ENCODE measurements at regions not wholly inside any gene's neighbourhood (a gene's known extent, or its start where the extent isn't known, plus 50 kb on each side); places are given as distances from the start of the nearest gene placed in this dataset.

DNA sequence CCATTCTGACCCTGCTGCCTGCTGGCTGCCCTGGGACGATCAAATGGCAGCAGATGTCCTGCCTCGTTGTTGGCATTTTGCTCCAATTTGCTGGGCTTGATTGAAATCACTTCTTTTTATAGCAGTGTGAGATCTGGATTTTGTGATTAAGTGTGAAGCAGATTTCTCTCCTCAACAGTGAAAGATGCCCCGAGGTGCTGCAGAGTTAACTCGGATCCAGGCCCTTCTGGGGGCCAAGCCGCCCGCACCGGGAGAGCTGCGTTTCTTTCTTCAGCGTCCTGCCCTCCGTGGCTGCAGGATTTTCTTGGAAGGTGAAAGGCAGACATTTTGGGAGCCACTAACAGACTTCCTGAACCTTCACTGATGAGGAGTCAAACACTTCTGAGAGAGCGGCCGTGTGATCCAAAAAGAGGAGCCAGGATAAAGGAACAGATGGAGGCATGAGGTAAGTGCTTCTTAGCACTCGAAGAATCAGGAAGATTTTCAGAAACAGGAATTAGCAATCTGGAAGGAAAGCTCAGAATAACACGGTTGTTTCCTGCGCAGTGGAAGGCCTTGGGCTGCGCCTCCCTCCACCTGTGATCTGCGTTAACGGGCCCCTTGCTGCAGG lies 139.5 kb upstream of the AFDN start:
- TF ChIP-seq, protein P1, sequence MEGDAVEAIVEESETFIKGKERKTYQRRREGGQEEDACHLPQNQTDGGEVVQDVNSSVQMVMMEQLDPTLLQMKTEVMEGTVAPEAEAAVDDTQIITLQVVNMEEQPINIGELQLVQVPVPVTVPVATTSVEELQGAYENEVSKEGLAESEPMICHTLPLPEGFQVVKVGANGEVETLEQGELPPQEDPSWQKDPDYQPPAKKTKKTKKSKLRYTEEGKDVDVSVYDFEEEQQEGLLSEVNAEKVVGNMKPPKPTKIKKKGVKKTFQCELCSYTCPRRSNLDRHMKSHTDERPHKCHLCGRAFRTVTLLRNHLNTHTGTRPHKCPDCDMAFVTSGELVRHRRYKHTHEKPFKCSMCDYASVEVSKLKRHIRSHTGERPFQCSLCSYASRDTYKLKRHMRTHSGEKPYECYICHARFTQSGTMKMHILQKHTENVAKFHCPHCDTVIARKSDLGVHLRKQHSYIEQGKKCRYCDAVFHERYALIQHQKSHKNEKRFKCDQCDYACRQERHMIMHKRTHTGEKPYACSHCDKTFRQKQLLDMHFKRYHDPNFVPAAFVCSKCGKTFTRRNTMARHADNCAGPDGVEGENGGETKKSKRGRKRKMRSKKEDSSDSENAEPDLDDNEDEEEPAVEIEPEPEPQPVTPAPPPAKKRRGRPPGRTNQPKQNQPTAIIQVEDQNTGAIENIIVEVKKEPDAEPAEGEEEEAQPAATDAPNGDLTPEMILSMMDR (conservative IDR thresholded peaks at IDR 0.05 in 1 of 2, IDR thresholded peaks at IDR 0.05 in 1 of 2; ENCODE audit: low read depth in 1 of 2, low read length in 2 of 2), result no peak
- TF ChIP-seq EZH2 (IDR thresholded peaks at IDR 0.05; ENCODE audit: low read length, missing control alignments), result no peak

Measured in fibroblast of lung (primary cell).